Lung (tissue), 11 donors: ENCODE measurements at regions not wholly inside any gene's neighbourhood (a gene's known extent, or its start where the extent isn't known, plus 50 kb on each side); places are given as distances from the start of the nearest gene placed in this dataset.

Experiments
- ATAC-seq: fragments of 200-7000 bp; cut with Tn5 transposase; one replicate; pipeline ENCODE4 v1.9.1; 2020; ENCODE audit warnings: moderate number of reproducible peaks; ENCODE audit not compliant: insufficient read depth, low FRiP score
- DNase-seq, 3 donors: peaks; one replicate each; pipeline ENCODE4 v3.0.0-alpha.2; 2013 to 2017
- H3K27ac ChIP-seq, 2 donors: one replicate each; pipeline ENCODE4 v1.5.1; 2013; ENCODE audit warnings: mild to moderate bottlenecking in 2 of 2, moderate library complexity in 2 of 2, control low read depth in 1 of 2, inconsistent platforms in 1 of 2, low read depth in 1 of 2, low read length in 1 of 2
- H3K27me3 ChIP-seq, 3 donors: one replicate each; pipeline ENCODE4 v1.5.1; 2013; ENCODE audit warnings: low read length in 2 of 3; ENCODE audit not compliant: control insufficient read depth in 3 of 3, insufficient read depth in 3 of 3
- H3K36me3 ChIP-seq, 4 donors: one replicate each; pipeline ENCODE4 v1.5.1; 2013; ENCODE audit warnings: low read length in 4 of 4, mild to moderate bottlenecking in 1 of 4, moderate library complexity in 1 of 4; ENCODE audit not compliant: control insufficient read depth in 4 of 4, insufficient read depth in 4 of 4
- H3K4me1 ChIP-seq, 5 donors: one replicate each; pipeline ENCODE4 v1.5.1; 2013; ENCODE audit warnings: low read length in 5 of 5, mild to moderate bottlenecking in 2 of 5, moderate library complexity in 1 of 5; ENCODE audit not compliant: control insufficient read depth in 5 of 5, insufficient read depth in 5 of 5
- H3K4me3 ChIP-seq: one replicate; pipeline ENCODE4 v1.5.1; 2013; ENCODE audit warnings: mild to moderate bottlenecking, control low read depth, moderate library complexity
- H3K9ac ChIP-seq, 2 donors: one replicate each; pipeline ENCODE4 v1.5.1; 2013; ENCODE audit warnings: low read length in 2 of 2, control low read depth in 1 of 2; ENCODE audit not compliant: insufficient read depth in 1 of 2
- H3K9me3 ChIP-seq, 4 donors: one replicate each; pipeline ENCODE4 v1.5.1; 2013; ENCODE audit warnings: low read length in 3 of 4, mild to moderate bottlenecking in 1 of 4, moderate library complexity in 1 of 4; ENCODE audit not compliant: control insufficient read depth in 4 of 4, insufficient read depth in 3 of 4
- CTCF ChIP-seq: IDR thresholded peaks from 2 replicates; pipeline ENCODE4 v1.5.1; 2012; ENCODE audit warnings: mild to moderate bottlenecking; ENCODE audit errors: control extremely low read depth, extremely low read depth
- WGBS, 2 donors: extraction: QIAGEN DNeasy Blood & Tissue Kit; methylation state at CpG; one replicate each; pipeline ENCODE4 v1.1.7; 2013; 5-methylcytosine and 5-hydroxymethylcytosine counted together
- donor health status: control.
- donor health status: control.
- donor health status: Bipolar disorder and iron deficiency.
- donor health status: healthy.
- donor health status: DM: yes; HTN: yes; CAD: no.

- Histone ChIP-seq H3K4me1 (peaks cover 3 to 97% (median 56%) of the 10 kb centered on the region in 5 donors), H3K36me3 (peaks cover 0 to 3% (median 1%) of the 10 kb centered on the region in 4 donors), H3K27me3 (no peaks in the 10 kb centered on the region), H3K9me3 (no peaks in the 10 kb centered on the region), H3K27ac (peak overlapping the region; percentile 59 to 66), H3K4me3 (no peak overlapping the region), H3K9ac (peak overlapping the region in 1 of 2 donors; percentile 65)
- ATAC-seq (peak; percentile 51), DNase-seq (peak; percentile 93 to 95 (median 94))
- peak; percentile 65 for TF ChIP-seq CTCF
- 34 to 47% methylated on average over 16 of the region's 16 CpGs for WGBS, 2 donors
Measured at GRCh38 chr17:77429969-77430752, 289.4 kb downstream of the SEC14L1 start.

GRCh38 chr17:77432034-77432661 lies 291.4 kb downstream of the SEC14L1 start:
- H3K9me3 ChIP-seq: no peaks in the 10 kb centered on the region
- H3K4me1 ChIP-seq: peaks cover 12 to 96% (median 55%) of the 10 kb centered on the region in 5 donors
- no peak overlapping the region for H3K27ac ChIP-seq
- H3K27me3 ChIP-seq: no peaks in the 10 kb centered on the region
- ATAC-seq (no peak), DNase-seq (no peak)
- 84 to 89% methylated on average over 16 of the region's 16 CpGs for WGBS, 2 donors
- no peak overlapping the region for H3K4me3 ChIP-seq
- peaks cover 0 to 6% (median 1%) of the 10 kb centered on the region in 4 donors for H3K36me3 ChIP-seq
- TF ChIP-seq CTCF: no peak
- H3K9ac ChIP-seq: no peak overlapping the region

- no peak for TF ChIP-seq CTCF
- Histone ChIP-seq H3K4me3 (no peak overlapping the region), H3K36me3 (peaks cover 0 to 6% (median 1%) of the 10 kb centered on the region in 4 donors), H3K9ac (peak overlapping the region in 1 of 2 donors; percentile 44), H3K27me3 (no peaks in the 10 kb centered on the region), H3K27ac (no peak overlapping the region), H3K4me1 (peaks cover 12 to 96% (median 55%) of the 10 kb centered on the region in 5 donors), H3K9me3 (no peaks in the 10 kb centered on the region)
- DNase-seq: peak in 1 of 3 donors; percentile 41
- ATAC-seq: no peak
- WGBS, 2 donors: 79 to 82% methylated on average over 10 of the region's 10 CpGs
Measured at GRCh38 chr17:77432742-77433141, 292.0 kb downstream of the SEC14L1 start.
